CD4-positive, alpha-beta T cell treated with Interleukin-21 for 1 hour (primary cell): ENCODE measurements at regions not wholly inside any gene's neighbourhood (a gene's known extent, or its start where the extent isn't known, plus 50 kb on each side); places are given as distances from the start of the nearest gene placed in this dataset.
A peak's percentile ranks its signal among the peaks of the same experiment; 100 is the strongest.

ENCODE experiments used
- DNase-seq: peaks from one replicate; pipeline ENCODE4 v3.0.0-alpha.2; 2020

DNA sequence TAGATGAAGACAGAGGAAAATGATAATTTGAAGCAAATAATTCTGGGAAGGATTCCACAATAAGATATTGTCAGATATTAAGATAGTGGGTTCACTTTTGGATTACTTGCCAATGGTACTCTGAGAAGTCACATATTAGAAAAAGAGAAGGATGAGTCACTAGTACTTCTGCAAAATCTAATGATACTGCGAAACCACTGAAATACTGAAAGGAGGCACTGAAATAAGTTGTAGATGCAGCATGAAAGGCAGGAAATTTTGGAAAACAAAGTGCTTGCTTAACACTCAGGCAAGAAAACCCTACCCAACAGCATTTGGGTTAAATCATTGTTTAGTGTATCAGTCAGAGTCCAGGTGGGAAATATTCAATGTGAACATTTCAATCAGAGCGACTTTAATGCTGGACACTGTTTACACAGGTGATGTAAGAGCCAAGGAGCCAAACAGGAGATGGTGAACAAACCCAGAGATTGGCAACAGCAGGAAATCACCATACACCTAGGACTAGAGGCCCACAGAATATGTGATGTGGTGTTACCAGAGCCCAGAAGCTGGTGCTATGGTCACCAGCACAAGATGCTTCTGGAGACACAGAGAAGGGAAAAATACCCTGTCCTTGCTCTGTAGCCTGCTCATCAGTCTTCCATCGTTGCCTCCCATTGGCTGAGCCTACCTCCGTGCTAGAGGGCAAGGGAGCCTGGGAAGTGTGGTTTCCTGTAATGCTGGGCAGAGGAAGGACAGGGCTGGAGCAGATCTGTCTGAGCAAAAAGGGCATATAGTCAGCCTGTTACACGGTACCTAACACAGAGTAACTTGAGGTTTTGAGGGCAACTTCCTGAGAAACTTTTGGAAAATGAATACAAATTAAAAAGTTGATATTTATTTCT, 204.7 kb upstream of the ITGA4 start:
- DNase-seq: no peak

DNA sequence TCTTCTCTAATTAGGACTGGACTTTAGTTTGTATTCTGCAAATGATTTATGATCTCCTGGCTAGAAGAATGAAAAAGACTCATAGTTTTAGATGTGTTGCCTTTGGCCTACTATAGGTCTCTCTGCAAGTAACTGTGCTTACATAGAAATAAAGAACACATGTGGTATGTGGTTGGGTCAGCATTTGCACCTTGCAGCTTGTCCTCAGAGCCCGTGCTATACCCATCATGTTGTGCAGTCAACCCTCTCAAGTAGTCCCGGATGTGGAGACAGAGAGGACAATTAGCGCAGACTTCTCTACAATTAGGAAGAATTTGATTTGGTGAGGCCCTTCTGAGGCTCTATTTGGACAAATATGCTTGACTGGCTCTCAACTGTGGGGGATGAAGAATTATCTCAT, 203.7 kb upstream of the ITGA4 start:
- DNase-seq: no peak

DNA sequence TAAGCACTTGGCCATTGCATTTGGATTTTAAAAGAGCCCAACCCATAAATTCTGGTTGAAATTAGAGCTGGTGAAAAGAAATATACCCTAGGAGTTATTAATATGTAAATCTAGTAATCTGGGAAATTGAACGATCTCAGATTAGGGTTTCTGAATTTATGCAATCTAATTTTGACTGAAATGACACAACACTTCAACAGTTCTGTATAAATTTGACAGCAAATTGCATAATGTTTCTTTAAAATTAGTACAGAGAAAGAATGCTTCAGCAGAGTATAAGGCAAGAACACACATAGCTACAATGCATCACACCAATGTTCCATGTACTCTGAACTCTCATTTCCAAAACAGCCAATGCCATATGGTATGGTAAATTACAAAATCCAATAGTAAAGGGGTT, 201.5 kb upstream of the ITGA4 start:
- no peak for DNase-seq

DNA sequence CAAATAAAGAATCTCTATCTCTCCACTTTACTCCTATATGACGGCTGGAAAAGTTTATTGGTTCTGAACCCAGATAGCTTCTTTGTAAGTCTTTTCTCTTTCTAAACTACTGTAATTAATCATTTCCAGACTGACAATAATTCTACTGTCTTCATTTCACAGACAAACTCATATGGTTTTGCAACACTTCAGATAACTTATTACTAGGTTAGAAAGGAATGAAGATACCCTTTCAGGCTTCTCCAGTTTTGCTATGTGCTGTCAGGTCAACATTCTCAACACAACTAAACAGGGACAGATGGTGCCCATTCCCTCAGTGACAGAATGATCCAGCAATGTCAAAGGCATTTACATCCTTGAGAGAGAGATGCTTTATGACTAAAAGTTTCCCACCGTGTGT, 198.5 kb upstream of the ITGA4 start:
- no peak for DNase-seq

DNA sequence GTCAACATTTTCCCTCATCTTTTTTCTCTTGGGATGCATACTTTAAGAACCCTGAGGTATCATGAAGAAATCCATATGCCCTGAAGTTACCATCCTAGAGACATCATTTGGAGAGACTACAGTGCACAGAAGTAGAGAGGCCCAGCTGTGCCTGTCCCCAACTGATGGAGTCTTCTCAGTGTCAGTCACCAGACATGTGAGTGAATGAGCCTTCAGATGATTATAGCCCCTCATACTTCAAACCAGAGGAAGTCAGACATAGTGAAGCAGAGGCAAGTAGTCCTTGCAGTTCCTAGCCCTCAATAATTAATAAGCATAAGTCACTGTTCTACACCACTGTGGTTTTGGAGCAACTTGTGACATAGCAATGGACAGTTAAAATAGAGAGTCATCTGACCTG, 194.4 kb upstream of the ITGA4 start:
- no peak for DNase-seq

DNA sequence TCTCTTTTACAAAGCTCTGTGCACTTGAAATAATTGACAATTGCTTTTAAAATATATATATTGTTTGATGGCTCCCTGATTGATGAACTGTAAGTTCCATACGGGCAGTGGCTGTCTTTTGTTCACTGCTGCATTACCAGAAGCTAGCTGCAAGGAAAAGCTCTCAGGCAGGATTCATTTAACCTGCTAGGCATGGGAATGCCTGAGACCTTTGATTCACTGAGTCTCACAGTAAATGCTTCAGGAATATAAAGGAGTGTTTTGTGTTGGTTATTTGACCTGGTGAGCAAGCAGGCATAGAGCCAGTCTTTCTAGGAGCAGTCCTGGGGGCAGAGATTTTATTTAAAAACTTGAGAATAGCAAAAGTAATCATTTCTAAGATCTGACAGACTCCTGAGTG, 193.2 kb upstream of the ITGA4 start:
- no peak for DNase-seq

DNA sequence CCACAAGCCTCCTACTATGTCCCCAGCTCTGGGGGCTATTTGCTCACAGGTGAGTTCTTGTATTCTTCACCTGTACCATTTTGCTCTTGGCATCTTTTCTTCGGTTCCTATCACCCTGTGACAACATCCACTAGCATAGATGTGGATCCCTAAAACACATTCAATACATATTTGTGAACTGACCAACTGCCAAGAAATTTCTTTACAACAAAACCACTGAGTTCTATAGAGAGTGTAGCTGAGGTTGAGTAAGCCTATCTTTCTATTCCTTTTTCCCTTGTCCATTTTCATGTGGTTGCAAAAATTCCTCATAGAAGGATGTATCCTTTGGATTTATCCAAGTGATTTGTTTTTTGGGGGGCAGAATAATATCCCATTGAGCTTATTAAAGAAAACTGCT, 192.7 kb upstream of the ITGA4 start:
- no peak for DNase-seq

DNA sequence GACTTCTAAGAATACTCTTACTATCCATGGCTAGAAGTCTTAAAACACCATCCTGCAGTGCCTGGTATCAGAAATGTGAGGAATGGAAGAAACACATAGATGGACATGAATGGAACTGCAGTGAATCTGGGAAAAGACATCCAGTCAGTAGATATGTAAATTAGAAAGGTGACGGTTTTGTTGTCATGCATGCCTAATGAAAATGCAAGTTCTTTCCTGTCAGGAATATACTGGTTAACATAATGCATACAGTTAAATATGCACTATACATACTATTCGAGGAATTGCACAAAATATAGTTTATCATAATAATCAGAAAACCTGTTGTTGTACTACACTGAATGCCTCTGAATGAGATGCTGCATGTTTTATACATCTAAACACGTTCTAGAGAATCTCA, 190.6 kb upstream of the ITGA4 start:
- DNase-seq: no peak

DNA sequence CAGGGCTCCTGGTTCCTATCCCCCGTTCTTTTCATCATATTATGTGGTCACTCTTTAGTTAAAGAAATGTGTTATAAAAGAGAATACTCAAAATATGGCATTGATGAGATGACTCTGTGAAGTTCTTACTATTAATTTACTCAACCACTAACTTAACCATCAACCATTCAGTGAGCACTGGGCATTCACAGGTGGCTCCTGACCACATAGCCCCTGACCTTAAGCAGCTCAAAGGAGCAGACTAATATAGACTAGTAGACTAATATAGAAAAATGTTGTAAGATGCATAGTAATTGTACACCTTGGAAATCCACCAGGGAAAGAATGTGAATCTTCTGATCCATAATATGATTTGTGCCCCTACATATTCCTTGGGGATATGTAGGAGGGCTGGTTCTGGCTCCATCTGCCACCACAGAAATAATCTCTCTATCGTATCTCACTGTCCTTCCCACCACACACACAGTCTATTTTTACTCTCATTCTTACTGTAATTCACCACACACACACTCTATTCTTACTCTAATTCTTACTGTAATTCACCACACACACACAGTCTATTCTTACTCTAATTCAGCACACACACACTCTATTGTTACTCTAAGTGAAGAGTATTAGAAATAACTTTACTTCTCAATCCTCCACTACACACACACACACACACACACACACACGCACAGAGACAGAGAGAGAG, 188.9 kb upstream of the ITGA4 start:
- no peak for DNase-seq

DNA sequence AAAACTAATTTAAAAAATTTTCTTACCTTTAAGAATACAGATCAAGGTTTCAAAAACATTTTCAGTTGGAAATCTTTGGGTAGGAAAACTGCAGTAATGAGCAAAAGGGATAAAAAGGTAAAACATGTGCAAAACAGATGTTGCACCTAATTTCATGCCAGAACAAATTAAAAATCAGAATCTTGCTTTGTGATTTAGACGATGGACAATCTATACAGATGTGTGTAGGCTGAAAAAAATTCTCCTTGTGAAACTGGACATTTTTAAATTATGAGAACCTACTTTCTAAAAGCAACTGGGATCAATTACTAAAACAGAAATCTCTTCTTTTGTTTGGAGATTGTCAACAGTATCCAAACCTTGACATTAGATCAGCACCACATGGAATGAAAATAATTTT, 183.2 kb upstream of the ITGA4 start:
- DNase-seq: no peak

DNA sequence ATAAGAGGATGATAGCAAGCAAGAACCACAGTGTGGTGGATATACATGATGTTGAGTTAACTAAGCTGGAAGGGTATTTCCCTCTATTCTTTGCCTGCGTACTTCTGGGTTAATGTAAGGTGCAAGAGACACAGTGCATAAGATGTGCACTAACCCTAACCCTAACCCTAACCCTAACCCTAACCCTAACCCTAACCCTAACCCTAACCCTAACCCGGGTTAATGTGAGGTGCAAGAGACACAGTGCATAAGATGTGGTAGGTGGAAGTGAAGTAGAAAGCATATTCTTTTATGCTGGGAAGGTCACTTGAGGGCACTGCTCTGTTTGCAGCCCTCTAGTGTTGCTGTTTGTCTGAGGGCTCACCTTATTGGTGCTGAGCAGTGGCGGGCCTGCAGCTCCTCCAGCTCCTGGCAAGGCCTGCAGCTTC, 181.5 kb upstream of the ITGA4 start:
- DNase-seq: peak; percentile 50

DNA sequence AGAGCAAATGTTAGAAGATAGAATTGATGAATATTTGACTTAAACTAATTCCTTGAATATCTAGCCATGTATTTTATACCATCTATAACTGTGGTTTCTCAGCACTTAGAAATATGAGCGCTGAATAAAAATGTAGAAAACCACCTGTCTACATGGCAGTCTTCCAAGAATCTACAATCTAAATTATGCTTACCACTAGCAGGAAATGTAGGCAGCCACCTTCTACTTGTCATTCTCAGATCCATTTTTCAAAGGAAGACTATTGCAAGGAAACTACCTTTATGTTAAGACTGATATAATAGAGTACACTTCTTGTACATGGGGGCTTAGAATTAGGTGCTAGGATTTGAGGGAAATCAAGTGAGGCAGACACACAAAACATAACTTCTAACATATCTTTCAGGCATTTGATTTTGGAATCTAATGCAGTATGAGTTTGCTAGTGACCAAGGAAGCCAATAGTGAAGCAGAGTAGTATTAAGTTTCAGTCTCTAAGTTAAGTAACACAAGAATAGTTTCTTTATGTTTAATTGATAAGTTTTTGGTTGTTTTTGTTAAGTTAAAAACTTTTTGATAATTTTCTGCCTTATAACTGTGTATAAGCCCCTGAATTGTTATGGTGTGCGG, 175.9 kb upstream of the ITGA4 start:
- peak; percentile 61 for DNase-seq

DNA sequence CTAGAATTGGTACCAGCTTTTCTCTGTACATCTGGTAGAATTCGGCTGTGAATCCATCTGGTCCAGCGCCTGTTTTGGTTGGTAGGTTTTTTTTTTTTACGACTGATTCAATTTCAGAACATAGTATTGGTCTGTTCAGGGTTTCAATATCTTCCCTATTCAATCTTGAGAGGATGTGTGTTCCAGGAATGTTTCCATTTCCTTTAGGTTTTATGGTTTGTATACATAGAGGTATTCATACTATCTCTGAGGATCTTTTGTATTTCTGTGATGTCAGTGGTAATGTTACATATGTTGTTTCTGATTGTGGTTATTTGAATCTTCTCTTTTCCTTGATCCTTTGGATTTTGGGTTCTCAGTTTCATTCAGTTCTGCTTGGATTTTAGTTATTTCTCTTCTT, 172.1 kb upstream of the ITGA4 start:
- DNase-seq: no peak

DNA sequence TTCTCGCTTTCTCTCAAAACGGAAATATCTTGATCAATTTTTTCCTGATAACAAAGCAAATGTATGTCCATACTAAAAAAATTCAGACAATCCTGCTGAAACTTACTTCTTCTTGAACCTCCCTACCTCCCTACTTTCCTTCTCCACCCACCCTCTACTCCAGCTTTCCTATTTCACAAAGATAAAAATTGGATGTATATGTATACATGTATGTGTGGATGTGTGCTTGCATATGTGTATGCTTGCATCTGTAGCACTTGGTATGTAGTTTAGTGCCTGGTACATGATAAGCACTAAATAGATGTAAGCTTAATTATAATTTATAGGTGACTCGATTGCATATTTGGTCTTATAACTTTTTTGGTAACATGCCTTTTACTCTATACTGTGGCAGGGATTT, 167.5 kb upstream of the ITGA4 start:
- DNase-seq: no peak

DNA sequence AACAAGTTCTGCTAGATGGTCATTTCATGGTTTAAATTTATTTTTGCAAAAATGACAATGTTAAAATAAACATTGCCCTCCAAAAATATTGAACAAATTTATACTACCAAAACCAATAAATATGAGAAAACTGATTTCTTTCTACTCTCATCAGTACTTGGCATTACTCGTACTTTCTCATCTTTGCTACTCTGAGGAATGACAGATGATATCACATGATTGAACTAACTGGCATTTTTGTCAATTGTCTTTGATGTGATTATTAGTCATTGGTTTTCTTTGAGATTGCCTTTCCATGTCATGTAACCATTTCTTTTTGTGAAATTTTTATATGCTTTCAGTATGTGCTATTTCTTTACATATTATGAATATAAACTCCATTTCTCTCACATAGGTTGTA, 167.0 kb upstream of the ITGA4 start:
- no peak for DNase-seq

DNA sequence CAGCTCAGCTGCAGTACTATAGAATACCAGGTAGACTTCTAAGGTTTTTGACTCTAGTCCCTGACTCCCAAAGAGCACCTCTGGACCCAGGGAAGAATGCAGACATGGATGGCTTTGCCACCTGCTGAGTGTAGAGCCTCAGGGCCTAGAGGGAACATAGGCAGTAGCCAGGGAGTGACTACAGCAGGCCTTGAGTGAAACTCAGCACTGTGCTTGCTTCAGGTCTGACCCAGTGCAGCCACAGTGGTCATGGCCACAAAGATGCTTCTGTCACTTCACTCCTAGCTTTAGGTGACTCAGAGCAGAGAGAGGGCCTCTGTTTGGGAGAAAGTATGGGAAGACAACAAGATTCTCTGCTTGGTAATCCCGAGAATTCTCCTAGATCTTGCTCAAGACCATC, 162.2 kb upstream of the ITGA4 start:
- DNase-seq: no peak

DNA sequence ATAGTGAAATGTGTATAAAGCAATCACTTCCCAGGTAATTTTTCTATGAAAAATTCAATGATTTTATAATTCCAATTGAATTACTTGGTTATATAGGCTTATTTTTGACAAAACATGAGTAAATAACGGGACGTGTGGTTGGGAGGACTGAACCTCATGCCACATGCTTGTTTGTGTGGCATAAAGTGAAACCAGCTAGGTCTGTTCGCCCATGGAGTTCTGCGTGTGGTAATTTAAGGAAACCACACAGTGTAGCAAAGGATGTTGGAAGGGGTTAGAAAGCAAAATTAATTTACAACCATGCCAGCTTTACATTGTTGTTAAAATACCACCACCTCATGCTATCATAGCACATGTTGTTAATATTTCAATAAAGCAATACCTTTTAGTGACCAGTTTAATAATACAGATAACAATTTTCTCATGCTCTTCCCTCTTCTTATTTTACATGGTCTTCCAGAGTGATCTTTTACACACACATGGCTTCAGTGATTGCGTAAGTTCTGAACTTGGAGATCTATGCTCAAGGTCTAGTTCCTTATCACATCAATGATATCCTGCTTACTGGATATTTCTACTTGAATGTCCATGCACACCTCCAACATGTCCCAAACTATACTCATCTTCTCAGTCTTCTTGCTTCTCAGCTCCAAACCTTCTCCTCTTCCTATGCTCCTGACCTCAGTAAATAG, 156.4 kb upstream of the ITGA4 start:
- peak; percentile 77 for DNase-seq

DNA sequence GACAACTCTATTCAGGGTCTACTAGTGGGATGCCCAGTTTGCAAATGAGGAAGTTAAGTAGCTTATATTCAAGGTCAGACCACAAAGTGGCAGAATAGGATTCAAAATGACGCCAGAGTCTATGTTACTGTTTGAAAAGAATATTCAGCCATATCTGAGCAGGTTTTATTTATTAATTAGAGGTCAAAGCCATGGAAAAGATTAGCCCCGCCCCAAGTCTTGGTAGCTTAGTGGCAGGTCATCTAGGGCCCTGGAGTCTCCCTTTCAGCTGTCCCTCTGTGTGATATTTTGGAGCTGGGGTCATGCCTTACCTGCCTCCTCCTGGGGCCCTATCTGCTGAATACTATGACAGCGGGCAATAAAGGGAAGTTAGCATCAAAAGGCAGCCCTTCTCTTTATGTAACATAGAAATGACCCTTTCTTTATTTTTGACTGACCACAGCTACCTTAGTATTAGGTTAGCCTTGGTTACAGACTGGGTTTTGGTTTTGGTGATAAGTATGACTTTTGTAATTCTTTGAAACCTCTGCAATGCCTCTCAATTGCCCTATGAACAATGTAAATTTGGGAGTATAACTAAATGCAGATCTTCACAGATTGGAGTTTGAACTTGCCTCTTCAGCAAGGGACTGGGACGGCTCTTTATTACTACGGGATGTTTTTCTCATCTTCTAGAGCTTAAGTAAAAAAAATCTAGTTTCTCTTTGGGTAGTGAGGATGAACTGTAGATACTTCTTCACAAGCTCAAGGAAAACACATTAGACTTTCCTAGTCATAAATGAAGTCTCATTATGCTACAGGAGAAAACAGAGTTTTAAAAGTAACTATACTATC, 153.0 kb upstream of the ITGA4 start:
- DNase-seq: peak; percentile 39

DNA sequence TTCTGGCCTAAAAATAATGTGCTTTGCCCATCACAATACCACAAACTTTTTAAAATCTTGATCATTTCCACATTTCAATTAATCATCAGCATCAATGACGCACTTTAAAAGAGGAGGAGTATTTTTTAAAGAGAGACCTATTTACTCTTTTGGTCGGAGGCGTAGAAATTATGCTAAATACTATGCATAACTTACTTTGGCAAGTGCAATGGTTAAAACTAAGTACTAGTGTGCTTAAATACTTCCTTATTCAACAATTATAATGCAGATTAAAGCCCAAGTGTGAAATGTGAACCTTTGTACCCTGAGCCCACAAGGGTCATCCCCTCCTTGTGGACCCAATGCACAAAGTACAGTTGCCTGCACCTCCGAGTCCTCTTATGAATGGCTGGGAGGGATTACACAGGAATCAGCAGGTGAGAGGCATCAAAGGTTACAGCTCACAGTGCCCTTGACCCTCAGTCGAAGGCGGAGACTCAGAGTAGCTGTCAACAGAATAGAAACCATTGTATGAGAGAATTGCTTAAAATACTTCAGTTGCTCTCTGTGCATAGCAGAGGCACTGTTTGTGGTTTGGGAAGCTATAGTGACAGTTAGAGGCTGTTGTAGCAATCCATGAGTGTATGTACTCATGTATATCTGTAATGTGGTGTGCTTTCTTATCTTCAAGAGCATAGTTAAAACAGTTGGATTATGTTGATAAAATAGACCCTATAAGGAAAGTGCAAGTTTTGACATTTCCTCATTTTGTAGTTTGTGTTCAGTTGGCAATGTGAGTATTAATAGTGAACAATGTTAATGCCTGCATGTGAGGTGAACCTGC, 151.7 kb upstream of the ITGA4 start:
- DNase-seq: peak; percentile 69

DNA sequence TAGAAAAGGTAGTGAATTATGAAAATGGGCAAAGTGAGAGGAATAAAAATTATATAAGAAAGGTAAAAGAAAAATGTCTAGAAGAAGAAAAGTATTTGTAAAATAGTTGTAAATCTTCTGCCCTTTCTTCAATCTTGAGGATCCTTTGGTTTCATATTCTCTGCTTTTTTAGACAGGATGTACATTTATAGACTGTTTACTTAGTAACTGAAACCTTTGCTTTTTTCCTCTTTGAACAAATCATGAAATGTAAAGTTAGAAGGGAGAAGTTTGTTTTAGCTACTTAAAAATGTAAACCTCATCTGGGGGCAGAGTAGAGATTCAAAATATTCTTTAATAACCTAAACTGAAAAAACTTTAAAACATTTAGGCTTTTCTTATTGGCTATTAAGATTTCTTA, 150.4 kb upstream of the ITGA4 start:
- peak; percentile 57 for DNase-seq

DNA sequence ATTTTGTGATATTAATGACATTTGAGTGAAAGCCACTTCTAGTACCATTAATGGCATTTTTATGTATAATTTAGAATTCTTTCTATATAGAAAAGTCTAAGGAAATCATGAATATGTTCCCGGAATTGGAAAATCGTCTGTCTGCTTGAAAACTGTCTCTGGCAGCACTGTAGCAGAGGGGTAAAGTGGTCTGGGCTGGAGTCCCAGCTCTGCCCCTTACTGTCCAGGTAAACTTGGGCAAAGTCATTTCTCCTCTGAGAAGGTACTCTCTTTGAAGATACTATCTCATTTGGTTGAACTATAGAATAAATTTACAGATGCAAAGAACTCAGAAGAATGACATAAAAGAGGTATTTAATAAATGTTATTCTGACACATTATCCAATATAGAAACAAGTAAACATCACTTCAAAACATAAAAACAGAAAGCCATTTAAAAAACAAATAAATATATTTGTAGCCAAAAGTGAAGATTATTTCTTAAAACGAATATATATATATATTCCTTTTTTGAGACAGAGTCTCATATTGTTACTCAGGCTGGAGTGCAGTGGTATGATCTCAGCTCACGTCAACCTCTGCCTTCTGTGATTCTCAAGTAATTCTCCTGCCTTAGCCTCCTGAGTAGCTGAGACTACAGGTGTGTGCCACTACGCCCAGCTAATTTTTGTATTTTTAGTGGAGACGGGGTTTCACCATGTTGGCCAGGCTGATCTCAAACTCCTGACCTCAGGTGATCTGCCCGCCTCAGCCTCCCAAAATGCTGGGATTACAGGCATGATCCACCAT, 149.8 kb upstream of the ITGA4 start:
- DNase-seq: peak; percentile 37
